ENCODE measurements at regions not wholly inside any gene's neighbourhood (a gene's known extent, or its start where the extent isn't known, plus 50 kb on each side); places are given as distances from the start of the nearest gene placed in this dataset.

DNA sequence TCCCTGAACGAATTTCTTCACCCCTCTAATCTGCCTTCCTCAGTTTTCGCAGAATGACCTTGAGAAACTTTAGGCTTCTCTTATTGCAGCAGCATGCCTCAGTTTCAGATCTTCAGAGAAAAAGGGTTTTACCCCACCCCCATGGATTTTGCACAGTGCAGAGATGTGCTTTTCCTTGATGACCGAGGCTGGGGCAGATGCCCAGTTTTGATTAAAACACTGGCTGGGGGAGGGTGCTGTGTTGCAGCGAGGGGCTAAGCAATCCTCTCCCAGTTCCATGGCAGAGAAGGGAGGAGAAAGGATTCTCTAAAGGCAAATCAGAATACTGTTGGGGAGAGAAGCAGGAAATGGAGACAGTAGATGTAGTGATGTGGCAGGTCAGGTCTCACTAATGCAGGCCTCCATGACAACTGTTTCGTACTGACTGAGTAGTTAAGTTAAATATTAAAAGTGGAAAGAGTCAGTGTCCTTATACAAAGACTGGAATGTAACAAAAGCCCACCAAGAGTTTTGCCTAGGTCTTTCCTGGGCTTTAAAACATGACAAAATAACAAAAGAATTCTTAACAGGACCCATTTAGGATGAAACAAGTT is 50.8 kb upstream of the PDZD8 start:
- DNase-seq (ENCODE audit: low read depth in 2 of 2): no peak

DNA sequence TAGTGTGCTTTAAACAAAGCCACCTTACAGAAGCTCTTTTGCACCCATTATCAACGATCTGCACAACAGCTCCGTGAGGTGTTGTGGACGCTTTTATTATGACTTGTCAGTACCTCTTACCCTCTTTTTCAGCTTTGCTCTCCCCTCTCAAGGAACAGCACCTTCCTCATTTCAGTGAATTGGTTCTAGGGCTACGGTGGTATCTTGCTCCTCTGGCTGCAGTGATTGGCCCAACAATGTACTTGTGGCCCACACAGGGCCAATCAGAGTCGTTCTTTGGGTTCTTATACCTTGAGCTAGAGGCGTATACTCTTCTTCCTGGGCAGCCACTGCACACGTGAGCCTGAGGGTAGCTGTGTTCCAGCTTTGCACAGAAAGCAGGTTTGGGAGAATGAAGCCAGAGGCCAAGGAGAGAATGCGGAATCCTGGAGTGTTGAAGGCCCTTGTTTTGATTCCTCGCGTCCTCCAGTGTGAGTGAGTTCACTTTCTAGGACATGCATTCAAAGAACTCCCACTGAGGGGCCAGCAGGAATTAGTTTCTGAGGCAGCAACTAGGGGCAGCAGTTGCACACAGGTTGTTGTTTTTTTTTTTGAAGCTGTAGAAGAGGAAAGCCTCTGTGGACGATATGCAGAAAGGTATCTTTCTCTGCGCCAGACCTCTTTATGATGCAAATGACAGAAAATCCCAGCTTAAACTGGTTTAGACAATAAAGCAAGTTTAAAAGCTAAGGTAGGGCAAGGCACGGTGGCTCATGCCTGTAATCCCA is 49.8 kb upstream of the PDZD8 start:
- no peak for DNase-seq (ENCODE audit: low read depth in 2 of 2)
